Lung (tissue), 11 donors: ENCODE measurements at regions not wholly inside any gene's neighbourhood (a gene's known extent, or its start where the extent isn't known, plus 50 kb on each side); places are given as distances from the start of the nearest gene placed in this dataset.
A peak's percentile ranks its signal among the peaks of the same experiment; 100 is the strongest.

Source experiments
- ATAC-seq: fragments of 200-7000 bp; cut with Tn5 transposase; one replicate; pipeline ENCODE4 v1.9.1; 2020; ENCODE audit warnings: moderate number of reproducible peaks; ENCODE audit not compliant: insufficient read depth, low FRiP score
- DNase-seq, 3 donors: peaks; one replicate each; pipeline ENCODE4 v3.0.0-alpha.2; 2013 to 2017
- H3K27ac ChIP-seq, 2 donors: one replicate each; pipeline ENCODE4 v1.5.1; 2013; ENCODE audit warnings: mild to moderate bottlenecking in 2 of 2, moderate library complexity in 2 of 2, control low read depth in 1 of 2, inconsistent platforms in 1 of 2, low read depth in 1 of 2, low read length in 1 of 2
- H3K27me3 ChIP-seq, 3 donors: one replicate each; pipeline ENCODE4 v1.5.1; 2013; ENCODE audit warnings: low read length in 2 of 3; ENCODE audit not compliant: control insufficient read depth in 3 of 3, insufficient read depth in 3 of 3
- H3K36me3 ChIP-seq, 4 donors: one replicate each; pipeline ENCODE4 v1.5.1; 2013; ENCODE audit warnings: low read length in 4 of 4, mild to moderate bottlenecking in 1 of 4, moderate library complexity in 1 of 4; ENCODE audit not compliant: control insufficient read depth in 4 of 4, insufficient read depth in 4 of 4
- H3K4me1 ChIP-seq, 5 donors: one replicate each; pipeline ENCODE4 v1.5.1; 2013; ENCODE audit warnings: low read length in 5 of 5, mild to moderate bottlenecking in 2 of 5, moderate library complexity in 1 of 5; ENCODE audit not compliant: control insufficient read depth in 5 of 5, insufficient read depth in 5 of 5
- H3K4me3 ChIP-seq: one replicate; pipeline ENCODE4 v1.5.1; 2013; ENCODE audit warnings: mild to moderate bottlenecking, control low read depth, moderate library complexity
- H3K9ac ChIP-seq, 2 donors: one replicate each; pipeline ENCODE4 v1.5.1; 2013; ENCODE audit warnings: low read length in 2 of 2, control low read depth in 1 of 2; ENCODE audit not compliant: insufficient read depth in 1 of 2
- H3K9me3 ChIP-seq, 4 donors: one replicate each; pipeline ENCODE4 v1.5.1; 2013; ENCODE audit warnings: low read length in 3 of 4, mild to moderate bottlenecking in 1 of 4, moderate library complexity in 1 of 4; ENCODE audit not compliant: control insufficient read depth in 4 of 4, insufficient read depth in 3 of 4
- WGBS, 2 donors: extraction: QIAGEN DNeasy Blood & Tissue Kit; methylation state at CpG; one replicate each; pipeline ENCODE4 v1.1.7; 2013; 5-methylcytosine and 5-hydroxymethylcytosine counted together
- TF ChIP-seq, protein P1 (sequence below): IDR thresholded peaks from 2 replicates; pipeline ENCODE4 v1.5.1; 2012; ENCODE audit warnings: mild to moderate bottlenecking; ENCODE audit errors: control extremely low read depth, extremely low read depth
- donor health status: control.
- donor health status: control.
- donor health status: Bipolar disorder and iron deficiency.
- donor health status: healthy.
- donor health status: DM: yes; HTN: yes; CAD: no.

DNA sequence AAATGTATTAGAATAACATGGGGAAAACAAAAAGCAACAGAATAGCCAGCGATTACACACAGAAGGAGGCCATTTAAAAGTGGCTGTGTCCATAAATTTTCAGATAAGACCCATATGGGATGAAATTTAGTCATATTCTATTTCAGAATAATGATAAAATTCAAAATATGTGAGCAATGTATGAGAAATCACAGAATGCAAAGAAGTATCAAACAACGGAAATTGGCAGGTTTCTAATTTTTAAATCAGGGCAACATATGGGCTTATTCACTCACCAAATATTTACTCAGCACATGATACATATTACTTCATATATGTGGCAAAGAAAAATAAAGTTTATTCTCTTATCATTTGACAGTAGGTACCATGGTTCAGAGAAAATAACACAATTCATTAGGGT, 208.5 kb downstream of the GRB14 start:
- no peak overlapping the region for H3K9ac ChIP-seq
- no peak for DNase-seq
- WGBS, 2 donors, result 77 to 94% methylated on average over 2 of the region's 2 CpGs
- no peaks in the 10 kb centered on the region for H3K27me3 ChIP-seq
- no peak for ATAC-seq
- TF ChIP-seq, protein P1, sequence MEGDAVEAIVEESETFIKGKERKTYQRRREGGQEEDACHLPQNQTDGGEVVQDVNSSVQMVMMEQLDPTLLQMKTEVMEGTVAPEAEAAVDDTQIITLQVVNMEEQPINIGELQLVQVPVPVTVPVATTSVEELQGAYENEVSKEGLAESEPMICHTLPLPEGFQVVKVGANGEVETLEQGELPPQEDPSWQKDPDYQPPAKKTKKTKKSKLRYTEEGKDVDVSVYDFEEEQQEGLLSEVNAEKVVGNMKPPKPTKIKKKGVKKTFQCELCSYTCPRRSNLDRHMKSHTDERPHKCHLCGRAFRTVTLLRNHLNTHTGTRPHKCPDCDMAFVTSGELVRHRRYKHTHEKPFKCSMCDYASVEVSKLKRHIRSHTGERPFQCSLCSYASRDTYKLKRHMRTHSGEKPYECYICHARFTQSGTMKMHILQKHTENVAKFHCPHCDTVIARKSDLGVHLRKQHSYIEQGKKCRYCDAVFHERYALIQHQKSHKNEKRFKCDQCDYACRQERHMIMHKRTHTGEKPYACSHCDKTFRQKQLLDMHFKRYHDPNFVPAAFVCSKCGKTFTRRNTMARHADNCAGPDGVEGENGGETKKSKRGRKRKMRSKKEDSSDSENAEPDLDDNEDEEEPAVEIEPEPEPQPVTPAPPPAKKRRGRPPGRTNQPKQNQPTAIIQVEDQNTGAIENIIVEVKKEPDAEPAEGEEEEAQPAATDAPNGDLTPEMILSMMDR, result no peak
- H3K27ac ChIP-seq, result no peak overlapping the region
- no peak overlapping the region for H3K4me3 ChIP-seq
- no peaks in the 10 kb centered on the region for H3K4me1 ChIP-seq
- no peaks in the 10 kb centered on the region for H3K36me3 ChIP-seq
- H3K9me3 ChIP-seq, result no peaks in the 10 kb centered on the region

DNA sequence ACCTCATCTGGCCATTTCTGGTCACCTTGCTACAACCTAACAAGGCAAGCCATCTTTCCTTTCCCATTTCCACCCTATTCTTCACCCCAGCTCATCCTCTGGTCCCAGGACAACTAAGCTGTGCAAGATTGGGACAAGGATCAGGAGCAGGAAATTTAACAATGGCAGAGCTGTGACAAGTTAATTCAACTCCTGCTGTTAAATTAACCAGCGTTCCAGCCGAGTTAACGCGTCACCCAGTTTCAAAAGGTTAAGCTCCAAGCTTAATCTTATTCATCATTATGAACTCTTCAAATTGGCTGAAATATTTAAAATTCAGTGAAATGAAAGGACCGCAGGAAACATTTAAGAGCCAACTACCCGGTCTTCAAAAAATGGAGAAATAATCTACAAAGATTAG, 231.9 kb downstream of the GRB14 start:
- Histone ChIP-seq H3K36me3 (no peaks in the 10 kb centered on the region), H3K27me3 (no peaks in the 10 kb centered on the region), H3K9me3 (no peaks in the 10 kb centered on the region), H3K27ac (no peak overlapping the region), H3K4me1 (no peaks in the 10 kb centered on the region), H3K9ac (no peak overlapping the region), H3K4me3 (no peak overlapping the region)
- TF ChIP-seq, protein P1, result no peak
- WGBS, 2 donors, result 94 to 96% methylated on average over 6 of the region's 6 CpGs
- DNase-seq (no peak), ATAC-seq (no peak)

DNA sequence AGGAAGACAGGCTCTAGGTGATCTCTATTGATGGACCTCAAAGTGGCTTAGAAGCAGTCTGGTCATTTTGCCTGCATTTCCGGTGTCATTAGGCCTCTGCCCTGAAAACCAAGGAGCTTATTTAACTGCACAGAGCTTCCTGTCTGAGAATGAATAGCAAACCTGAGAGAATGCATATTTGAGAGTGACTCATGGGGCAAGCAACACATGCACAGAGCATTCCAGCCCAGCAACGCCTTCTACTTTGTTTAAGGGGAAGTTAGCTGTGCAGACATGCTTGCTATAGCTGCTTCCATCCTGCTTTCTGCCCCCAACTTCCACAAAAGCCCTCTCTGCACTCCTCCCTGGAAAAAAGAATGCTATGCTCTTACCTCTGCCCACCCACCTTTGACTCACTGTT, 232.8 kb downstream of the GRB14 start:
- peak; percentile 32 for ATAC-seq

DNA sequence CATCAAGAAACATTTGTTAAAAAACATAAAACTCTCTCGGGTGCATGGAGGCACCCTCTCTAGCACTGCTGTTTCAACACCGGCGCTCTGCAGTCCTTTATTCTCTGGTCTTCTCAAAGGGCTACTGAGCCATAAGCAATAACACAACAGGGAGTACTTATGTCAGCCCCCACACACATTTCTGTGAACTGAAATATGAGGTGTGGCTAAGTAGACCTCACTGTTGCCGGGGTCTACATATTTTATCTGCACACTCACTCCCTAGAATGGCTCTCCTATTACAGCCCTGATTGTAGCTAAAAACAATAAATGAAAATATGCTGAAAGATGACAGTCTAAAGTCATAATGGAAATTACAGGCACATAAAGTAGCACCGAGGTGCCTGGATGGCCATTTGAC, 235.1 kb downstream of the GRB14 start:
- no peak overlapping the region for H3K9ac ChIP-seq
- no peaks in the 10 kb centered on the region for H3K9me3 ChIP-seq
- TF ChIP-seq, protein P1, result no peak
- no peak overlapping the region for H3K27ac ChIP-seq
- H3K27me3 ChIP-seq, result no peaks in the 10 kb centered on the region
- H3K4me3 ChIP-seq, result no peak overlapping the region
- DNase-seq, result peak in 1 of 3 donors; percentile 1
- no peak for ATAC-seq
- WGBS, 2 donors, result 74 to 80% methylated on average over 5 of the region's 5 CpGs
- no peaks in the 10 kb centered on the region for H3K4me1 ChIP-seq
- H3K36me3 ChIP-seq, result no peaks in the 10 kb centered on the region

More for the DNA sequence above, 232.8 kb downstream of the GRB14 start:
- 24 to 36% methylated on average over 2 of the region's 2 CpGs for WGBS, 2 donors
- DNase-seq, result peak in 2 of 3 donors; percentile 1
- Histone ChIP-seq H3K27ac (no peak overlapping the region), H3K36me3 (no peaks in the 10 kb centered on the region), H3K9me3 (no peaks in the 10 kb centered on the region), H3K27me3 (no peaks in the 10 kb centered on the region), H3K4me1 (no peaks in the 10 kb centered on the region), H3K4me3 (no peak overlapping the region), H3K9ac (no peak overlapping the region)
- TF ChIP-seq, protein P1, result no peak
